ENCODE measurements at regions not wholly inside any gene's neighbourhood (a gene's known extent, or its start where the extent isn't known, plus 50 kb on each side); places are given as distances from the start of the nearest gene placed in this dataset.
A peak's percentile ranks its signal among the peaks of the same experiment; 100 is the strongest.
"Not testable (repeated sequence)": the region's sequence is repeated elsewhere in the genome, so short reads cannot be mapped to it uniquely, and the experiment has no call there.

DNA sequence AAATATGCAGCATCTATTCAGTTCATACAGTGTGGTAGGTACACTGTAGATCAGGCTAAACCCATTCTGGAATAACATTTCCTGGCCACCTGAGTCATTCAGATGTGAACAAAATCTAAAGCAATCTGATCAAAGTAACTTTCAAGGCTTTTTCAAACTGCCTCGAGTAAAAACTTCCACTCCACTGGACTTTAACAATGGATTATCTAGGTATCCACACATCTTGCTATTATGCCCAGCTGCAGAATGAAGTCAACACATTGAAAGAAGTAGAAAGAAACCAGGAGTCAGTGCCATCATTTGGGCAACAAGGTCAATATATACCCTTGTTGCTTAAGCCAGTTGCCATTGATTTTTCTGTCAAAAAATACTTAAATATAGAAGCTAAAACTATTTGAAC lies 1352.6 kb upstream of the NUDT12 start:
- no peak for DNase-seq (ENCODE audit: low read depth in 2 of 2)

DNA sequence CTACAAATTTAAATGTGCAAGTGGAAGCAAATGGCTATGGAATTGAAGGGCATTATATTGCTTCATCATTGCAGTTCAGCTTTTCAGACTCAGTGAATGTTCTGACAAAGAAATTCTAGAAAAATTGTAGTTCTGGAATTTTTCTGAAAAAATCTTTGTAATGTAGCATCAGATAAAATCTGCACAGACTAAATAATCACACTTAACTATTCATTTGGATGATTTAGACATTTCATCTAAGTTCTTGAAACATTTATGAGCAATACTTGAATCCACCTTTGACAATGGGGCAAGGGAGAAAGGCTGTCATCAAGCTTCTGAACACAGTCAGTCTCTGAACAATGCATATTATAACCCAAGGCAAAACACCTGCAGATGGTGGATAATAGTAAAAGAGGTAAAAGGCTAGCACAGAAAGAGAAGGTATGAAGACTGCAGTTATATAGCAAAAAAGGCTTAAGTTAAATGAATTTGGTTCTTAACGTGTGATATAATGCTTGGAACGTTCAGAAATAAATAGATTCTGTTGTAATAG lies 1352.0 kb upstream of the NUDT12 start:
- DNase-seq (ENCODE audit: low read depth in 2 of 2), result no peak

DNA sequence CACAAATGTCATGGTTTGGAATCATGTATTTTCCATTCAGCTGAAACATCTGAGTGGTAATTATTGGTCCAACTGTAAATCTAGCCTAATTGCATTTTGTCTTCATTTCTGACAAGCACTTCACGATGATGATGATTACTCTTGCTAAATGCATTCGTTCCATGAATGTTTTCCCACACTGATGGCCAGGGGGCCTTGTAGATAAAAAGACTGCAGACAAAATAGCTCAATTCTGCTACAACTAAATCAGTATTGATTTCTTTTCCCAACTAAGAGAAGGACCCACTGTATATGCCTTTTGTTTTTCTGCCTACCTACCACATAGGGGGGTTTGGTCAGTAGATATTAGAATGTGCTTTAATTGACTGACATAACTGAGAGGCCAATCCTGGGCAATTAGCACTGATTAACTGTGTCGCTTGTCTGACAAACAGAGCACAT lies 1351.3 kb upstream of the NUDT12 start:
- DNase-seq (ENCODE audit: low read depth in 2 of 2), result no peak

DNA sequence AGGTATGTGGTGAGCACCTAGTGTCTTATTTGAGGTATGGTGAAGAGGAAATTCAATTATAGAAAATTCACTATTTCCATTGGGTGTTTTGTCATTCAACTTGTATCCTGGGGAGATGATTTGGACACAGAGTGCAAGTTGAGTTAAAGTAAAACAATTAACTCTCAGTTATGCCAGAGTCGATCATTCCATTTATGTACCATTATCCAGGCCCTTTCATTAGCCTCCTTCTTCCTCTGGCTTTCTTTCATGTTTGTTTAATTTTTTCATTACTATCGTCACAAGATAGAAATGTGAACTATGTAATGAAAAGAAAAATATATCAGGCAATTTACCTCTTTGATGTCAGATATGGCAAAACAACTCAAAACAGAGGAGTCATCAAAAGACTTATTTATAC lies 1347.2 kb upstream of the NUDT12 start:
- DNase-seq (ENCODE audit: low read depth in 2 of 2), result no peak

- DNase-seq (ENCODE audit: low read depth in 2 of 2), result no peak
Observed at GRCh38 chr5:104904561-104904960, 1342.0 kb upstream of the NUDT12 start.

DNA sequence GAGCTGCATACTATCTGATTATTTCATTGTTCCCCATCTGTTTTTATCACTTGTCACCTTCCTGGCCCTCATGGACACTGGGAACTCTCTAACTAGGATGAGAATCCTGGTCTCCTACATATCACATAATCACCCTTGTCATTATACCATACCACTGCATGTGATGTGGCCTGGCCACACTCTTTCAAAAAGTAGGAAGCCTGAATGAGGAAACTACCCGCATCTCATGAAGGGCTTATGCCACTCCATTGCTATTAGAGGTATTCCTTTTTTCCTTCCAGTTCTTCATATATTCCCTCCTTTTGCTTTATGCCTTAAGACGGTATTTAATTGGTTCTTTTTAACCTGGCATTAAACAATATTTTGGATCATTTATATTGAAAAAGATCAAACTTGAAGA lies 1341.4 kb upstream of the NUDT12 start:
- DNase-seq (ENCODE audit: low read depth in 2 of 2), result no peak

DNA sequence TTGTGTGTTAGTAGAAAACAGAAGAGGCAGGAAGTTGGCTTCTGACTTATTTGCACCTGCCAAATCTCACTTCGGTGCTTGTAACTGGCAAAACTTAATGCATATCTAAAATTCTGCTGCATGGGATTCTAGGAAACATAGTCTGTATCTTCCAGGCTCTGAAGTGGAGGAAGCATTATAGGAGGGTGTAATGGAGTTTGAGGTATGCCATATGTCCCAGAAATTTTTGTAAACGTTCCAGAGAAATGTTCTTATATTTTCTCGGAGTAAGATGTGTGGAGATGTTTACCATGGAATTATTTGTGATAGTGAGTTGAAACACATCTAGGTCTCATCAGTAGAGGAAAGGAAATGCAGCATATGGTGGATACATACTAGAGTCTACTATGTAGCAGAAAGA lies 1329.0 kb upstream of the NUDT12 start:
- no peak for DNase-seq (ENCODE audit: low read depth in 2 of 2)

DNA sequence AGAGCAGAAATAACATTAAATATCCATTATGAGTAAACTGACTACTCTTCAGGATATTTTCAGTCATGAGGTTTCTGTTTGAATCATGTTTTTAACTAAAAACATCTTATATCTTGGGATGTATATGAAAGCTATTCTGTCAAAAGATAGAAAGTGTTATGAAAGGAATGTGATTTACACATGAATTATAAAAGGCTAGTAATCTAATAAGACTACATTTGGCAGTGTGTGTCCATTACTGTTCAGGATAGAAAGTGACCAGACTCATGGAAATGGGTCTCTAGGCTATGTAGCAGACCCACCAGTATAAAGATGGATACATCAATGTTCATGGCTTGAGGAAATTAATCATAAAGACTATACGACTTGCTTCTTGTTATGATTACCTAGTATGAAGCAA lies 1328.2 kb upstream of the NUDT12 start:
- no peak for DNase-seq (ENCODE audit: low read depth in 2 of 2)

DNA sequence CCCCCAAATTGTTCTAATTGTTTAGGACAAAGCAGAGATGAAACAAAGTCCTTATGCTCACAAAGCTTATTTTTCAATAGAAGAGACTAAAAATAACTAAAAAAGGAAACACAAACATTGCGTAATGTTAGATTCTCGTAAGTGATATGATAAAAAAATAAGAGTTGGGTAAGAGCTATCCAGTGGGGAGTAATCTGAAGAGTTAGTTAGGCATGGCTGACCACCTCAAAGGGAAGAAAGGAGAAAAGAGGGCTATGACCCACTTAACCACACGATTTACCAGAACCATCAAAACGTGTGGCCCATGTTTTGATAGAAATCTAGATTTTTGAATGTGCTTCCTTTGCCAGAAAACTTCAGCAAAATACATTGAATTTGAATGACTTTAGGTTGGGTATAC lies 1296.8 kb upstream of the NUDT12 start:
- no peak for DNase-seq (ENCODE audit: low read depth in 2 of 2)

GRCh38 chr5:104852099-104852498 lies 1289.5 kb upstream of the NUDT12 start:
- not testable (repeated sequence) for DNase-seq (ENCODE audit: low read depth in 2 of 2)

DNA sequence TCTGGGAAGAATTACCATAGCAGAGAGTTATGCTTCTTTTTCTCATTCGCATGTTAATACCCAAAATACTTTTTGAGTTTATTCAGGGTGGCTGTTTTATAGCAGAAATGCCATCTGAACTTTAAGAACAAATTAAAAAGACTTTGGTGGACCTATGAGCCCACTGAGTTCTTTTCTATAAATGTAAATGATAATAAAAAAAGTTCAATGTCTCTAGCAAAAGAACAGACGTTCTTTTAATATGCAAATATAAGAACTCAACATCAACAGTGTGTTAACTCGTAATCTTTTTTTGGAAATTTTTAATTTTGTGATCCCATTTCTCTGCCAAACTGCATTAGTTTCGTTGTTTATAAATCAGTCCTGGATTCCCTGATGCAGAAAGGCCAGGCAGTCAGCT lies 1283.0 kb upstream of the NUDT12 start:
- DNase-seq (ENCODE audit: low read depth in 2 of 2), result no peak

GRCh38 chr5:104843822-104844221 lies 1281.2 kb upstream of the NUDT12 start:
- no peak for DNase-seq (ENCODE audit: low read depth in 2 of 2)

DNA sequence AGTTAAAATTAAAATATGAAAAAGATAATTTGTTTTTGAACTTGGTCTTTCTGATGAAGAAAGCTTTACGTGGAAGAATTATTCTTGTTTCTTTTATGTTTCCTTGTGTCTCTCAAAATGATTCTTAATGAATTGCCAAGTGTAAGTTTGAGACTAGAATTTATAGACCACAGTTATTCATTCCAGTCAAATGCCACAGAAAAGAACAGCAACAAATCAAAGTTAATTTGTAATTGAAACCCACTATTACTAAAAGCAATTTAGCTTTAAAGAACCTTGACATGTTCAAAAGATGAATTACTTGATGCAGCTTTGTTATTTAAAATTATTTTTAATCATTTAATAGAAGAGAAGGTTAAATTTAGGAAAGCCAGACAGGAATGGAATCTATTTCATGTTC lies 1277.7 kb upstream of the NUDT12 start:
- DNase-seq (ENCODE audit: low read depth in 2 of 2), result no peak

- not testable (repeated sequence) for DNase-seq (ENCODE audit: low read depth in 2 of 2)
Observed at GRCh38 chr5:104831515-104831914, 1268.9 kb upstream of the NUDT12 start.

DNA sequence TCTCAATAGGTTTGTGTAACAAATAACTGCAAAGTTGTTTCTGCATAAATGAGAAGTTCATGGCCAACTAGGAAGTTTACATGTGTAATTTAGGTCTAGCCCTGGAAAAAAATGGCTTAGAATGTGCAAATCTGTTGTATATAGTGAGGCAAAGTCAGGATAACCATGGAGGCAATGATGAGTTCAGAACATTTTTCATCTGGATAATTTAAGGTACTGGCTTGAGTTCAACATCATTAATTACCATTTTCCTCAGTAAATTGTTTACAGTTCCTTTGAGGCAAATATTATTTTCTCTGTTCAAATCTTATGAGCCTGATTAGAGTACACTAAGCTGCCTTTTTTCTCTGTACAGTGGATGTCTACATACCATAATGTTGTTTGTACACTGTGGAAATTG lies 1259.0 kb upstream of the NUDT12 start:
- no peak for DNase-seq (ENCODE audit: low read depth in 2 of 2)

DNA sequence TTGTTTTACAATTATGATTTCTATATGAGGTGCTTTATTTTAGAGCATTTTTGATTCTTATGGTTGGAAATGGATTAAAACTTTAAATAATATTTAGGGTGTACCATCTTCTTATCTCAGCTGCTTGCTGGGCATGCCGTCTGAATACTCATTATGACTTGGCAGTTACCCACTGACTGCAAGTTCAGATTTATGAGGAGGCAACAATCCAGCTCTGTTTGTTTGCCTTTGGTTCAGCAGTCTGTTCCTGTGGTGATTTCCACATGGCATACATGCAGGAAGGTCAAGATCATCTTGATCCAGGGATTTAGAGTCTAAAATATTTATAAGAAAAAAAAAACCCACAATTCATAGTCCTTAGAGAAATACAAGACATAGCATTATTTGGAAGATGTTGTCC lies 1254.5 kb upstream of the NUDT12 start:
- DNase-seq (ENCODE audit: low read depth in 2 of 2), result no peak

DNA sequence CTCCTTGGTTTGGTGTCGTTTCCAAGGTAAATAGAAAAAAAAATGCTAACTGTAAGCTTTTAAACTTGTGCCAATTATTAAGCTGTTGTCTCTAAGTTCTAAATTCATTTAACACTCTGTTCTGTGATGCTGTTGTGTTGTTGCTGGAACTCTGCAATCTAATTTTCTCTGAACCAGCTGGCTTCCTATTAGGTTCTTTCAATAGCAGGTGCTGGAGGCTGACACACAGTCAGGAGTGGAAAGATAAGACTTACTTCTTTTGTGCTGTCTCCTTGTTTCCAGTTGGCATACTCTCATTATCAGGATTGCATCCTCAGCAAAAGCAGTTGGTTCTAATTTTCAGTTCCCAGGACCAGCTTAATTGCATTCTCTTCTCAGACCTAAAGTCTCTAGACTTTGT lies 1252.6 kb upstream of the NUDT12 start:
- no peak for DNase-seq (ENCODE audit: low read depth in 2 of 2)

DNA sequence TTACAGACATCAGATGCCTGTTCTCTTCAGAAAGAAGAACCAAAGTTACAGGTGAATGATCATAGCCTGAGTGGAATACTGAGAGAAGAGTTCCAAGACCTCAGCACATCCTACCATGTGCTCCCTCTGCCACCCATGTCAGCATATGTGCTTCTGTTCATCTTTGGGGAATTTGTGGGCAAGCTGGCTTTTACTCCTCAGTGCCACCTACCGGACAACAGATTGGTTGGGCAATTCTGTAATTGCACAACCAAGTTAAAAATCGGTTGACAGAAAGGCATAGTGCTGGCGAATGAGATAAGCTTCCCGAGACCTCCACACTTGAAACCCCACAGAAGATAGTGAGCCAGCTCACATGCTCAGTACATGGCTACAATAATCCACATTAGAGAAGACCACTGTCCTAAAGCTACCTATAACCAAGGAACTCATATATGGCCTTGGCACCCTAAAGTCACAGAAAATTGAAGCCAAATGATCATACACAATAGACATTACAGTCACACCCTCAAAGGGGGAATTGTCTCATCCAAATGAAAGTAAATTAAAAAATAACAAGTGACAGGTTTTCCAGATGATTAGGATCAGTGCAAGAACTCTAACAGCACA lies 1238.0 kb upstream of the NUDT12 start:
- DNase-seq (ENCODE audit: low read depth in 2 of 2), result no peak

GRCh38 chr5:104793755-104794080 lies 1231.1 kb upstream of the NUDT12 start:
- no peak for DNase-seq (ENCODE audit: low read depth in 2 of 2)

DNA sequence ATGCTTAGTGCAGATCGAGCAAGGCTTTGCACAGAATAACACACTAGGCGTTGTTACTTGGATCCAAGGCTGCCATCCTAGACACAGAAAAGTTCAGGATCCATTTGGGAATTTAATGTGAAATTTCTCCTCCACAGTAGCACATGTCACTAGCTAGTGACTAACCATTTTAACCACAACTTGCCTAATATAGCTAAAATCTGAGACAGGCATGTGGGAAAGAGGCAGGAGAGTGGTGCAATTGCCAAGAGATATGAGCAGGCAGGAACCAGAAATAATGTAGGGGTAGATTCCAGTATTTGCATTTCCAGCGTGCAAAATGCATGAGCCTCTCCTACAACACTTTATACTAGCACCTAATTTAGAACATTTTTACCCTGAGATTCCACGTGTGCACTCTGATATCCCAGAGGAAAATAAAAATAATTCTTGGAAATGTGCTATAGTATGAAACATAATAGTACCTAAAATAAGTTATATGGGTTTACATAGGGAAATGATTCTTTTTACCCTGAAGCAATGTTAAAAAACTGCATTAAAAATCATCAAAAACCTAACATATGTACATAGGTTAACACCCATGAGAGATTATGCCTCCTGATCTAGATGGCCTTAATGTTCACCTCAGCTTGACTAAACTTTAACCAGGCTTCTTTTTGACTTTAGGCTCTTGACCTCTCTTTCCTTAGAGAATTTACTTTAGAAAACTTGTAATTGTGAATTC lies 1230.6 kb upstream of the NUDT12 start:
- DNase-seq (ENCODE audit: low read depth in 2 of 2), result peak; percentile 27 to 33

DNA sequence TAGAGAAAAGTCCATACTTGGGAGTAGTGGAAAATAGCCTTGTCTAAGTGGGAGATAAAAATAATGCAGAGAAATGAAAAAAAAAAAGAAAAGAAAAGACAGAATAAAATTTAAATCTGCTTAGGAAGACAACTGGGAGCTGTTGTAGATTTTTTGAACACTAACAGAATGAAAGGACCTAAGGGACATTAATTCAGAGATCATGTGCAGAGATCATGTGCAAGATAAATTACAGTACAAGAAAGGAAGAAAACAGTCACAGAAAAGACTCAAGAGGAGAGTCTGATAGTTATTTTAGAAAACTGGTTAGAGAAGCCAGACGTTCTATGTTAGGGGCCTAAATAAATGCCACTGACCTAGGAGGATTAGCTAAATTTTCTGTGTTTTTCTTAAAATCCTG lies 1226.8 kb upstream of the NUDT12 start:
- DNase-seq (ENCODE audit: low read depth in 2 of 2), result no peak

- no peak for DNase-seq (ENCODE audit: low read depth in 2 of 2)
Observed at GRCh38 chr5:104785097-104785496, 1222.5 kb upstream of the NUDT12 start.

- DNase-seq (ENCODE audit: low read depth in 2 of 2), result no peak
Observed at GRCh38 chr5:104774372-104774771, 1211.8 kb upstream of the NUDT12 start.

GRCh38 chr5:104764197-104764596 lies 1201.6 kb upstream of the NUDT12 start:
- no peak for DNase-seq (ENCODE audit: low read depth in 2 of 2)

Measured in fibroblast of skin of left biceps (primary cell).